ENCODE measurements at regions not wholly inside any gene's neighbourhood (a gene's known extent, or its start where the extent isn't known, plus 50 kb on each side); places are given as distances from the start of the nearest gene placed in this dataset.

- TF ChIP-seq CTCF (IDR thresholded peaks at IDR 0.05) (no peak), POLR2A (IDR thresholded peaks at IDR 0.05) (no peak), EP300 (IDR thresholded peaks at IDR 0.05) (no peak)
Measured at GRCh38 chr2:234873103-234873827, 78.6 kb upstream of the SH3BP4 start.

Measured in tibial nerve (tissue), 4 donors.